A673 (cell line): ENCODE measurements at regions not wholly inside any gene's neighbourhood (a gene's known extent, or its start where the extent isn't known, plus 50 kb on each side); places are given as distances from the start of the nearest gene placed in this dataset.
"Not testable (repeated sequence)": the region's sequence is repeated elsewhere in the genome, so short reads cannot be mapped to it uniquely, and the experiment has no call there.

Experiments
- EZH2 ChIP-seq: fragments of 200-600 bp; sonication (generic); IDR thresholded peaks from 2 replicates; pipeline ENCODE4 v1.6.1; 2017; ENCODE audit warnings: borderline replicate concordance, low read depth, mild to moderate bottlenecking, mixed read lengths, antibody characterized with exemption, low read length; ENCODE audit not compliant: poor library complexity, severe bottlenecking
- TF ChIP-seq, protein P1 (sequence below): fragments of 300-800, 200-600 bp; sonication (generic); conservative IDR thresholded peaks from 2 replicates; pipeline ENCODE4 v1.5.1; 2017; ENCODE audit warnings: low read depth, mild to moderate bottlenecking, antibody characterized with exemption, low read length, moderate library complexity, mixed read lengths

DNA sequence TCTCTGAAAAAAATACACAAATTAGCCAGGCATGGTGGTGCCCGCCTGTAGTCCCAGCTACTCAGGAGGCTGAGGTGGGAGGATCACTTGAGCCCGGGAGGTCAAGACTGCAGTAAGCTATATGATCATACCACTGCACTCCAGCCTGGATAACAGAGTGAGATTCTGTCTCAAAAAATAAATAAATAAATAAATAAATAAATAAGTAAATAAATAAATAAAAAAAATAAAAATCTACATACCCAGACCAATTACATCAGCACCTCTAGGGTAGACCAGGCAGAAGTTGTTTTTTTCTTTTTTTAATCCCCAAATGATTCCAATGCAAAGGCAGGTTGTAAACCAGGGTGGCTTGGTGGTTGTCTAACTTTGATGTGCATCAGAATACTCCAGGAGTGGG, 299.3 kb downstream of the BCOR start:
- TF ChIP-seq, protein P1, sequence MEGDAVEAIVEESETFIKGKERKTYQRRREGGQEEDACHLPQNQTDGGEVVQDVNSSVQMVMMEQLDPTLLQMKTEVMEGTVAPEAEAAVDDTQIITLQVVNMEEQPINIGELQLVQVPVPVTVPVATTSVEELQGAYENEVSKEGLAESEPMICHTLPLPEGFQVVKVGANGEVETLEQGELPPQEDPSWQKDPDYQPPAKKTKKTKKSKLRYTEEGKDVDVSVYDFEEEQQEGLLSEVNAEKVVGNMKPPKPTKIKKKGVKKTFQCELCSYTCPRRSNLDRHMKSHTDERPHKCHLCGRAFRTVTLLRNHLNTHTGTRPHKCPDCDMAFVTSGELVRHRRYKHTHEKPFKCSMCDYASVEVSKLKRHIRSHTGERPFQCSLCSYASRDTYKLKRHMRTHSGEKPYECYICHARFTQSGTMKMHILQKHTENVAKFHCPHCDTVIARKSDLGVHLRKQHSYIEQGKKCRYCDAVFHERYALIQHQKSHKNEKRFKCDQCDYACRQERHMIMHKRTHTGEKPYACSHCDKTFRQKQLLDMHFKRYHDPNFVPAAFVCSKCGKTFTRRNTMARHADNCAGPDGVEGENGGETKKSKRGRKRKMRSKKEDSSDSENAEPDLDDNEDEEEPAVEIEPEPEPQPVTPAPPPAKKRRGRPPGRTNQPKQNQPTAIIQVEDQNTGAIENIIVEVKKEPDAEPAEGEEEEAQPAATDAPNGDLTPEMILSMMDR, result not testable (repeated sequence)
- not testable (repeated sequence) for TF ChIP-seq EZH2
